PC-9 (cell line): ENCODE measurements at regions not wholly inside any gene's neighbourhood (a gene's known extent, or its start where the extent isn't known, plus 50 kb on each side); places are given as distances from the start of the nearest gene placed in this dataset.
"Not testable (repeated sequence)": the region's sequence is repeated elsewhere in the genome, so short reads cannot be mapped to it uniquely, and the experiment has no call there.

Source experiments
- BruUV-seq: library from RNA; stranded (reverse); fragments of 400-500 nt; replicated peaks from 2 replicates; lab custom pipeline; 2021; lab: Mats Ljungman, UMichigan
- CTCF ChIA-PET: fragments of 300-600 bp; sonication (Branson Sonifier 250); formaldehyde crosslinking; loops from one replicate; lab custom pipeline; 2022; ENCODE audit warnings: antibody characterized with exemption; lab: Charles Lee
- POLR2A ChIA-PET: fragments of 300-600 bp; sonication (Branson Sonifier 250); formaldehyde crosslinking; loops from one replicate; lab custom pipeline; 2022; ENCODE audit warnings: antibody characterized with exemption; ENCODE audit not compliant: unreplicated experiment; lab: Charles Lee
- DNase-seq, 2 experiments: peaks; one replicate each; pipeline versions ENCODE4 v3.0.0 to v3.0.0-alpha.2; 2015 to 2022; ENCODE audit warnings: mixed read lengths in 1 of 2
- H2AFZ ChIP-seq: fragments of 200-600 bp; sonication (generic); 2 replicates; pipeline ENCODE4 v1.8.1; 2017; ENCODE audit warnings: antibody characterized with exemption
- H3F3A ChIP-seq: fragments of 200-600 bp; sonication (generic); 2 replicates; pipeline ENCODE4 v1.8.1; 2017; ENCODE audit warnings: antibody characterized with exemption, mild to moderate bottlenecking, low read depth; ENCODE audit not compliant: insufficient read depth
- H3K27ac ChIP-seq: fragments of 200-600 bp; sonication (generic); 2 replicates; pipeline ENCODE4 v1.6.1; 2016; ENCODE audit warnings: mixed run types
- H3K27me3 ChIP-seq: fragments of 200-600 bp; sonication (generic); 2 replicates; pipeline ENCODE4 v1.6.1; 2016; ENCODE audit warnings: low read depth, mixed run types; ENCODE audit not compliant: insufficient read depth
- H3K36me3 ChIP-seq: fragments of 200-600 bp; sonication (generic); 2 replicates; pipeline ENCODE4 v1.6.1; 2016; ENCODE audit warnings: low read depth, mixed run types
- H3K4me1 ChIP-seq: fragments of 200-600 bp; sonication (generic); replicated peaks from 2 replicates; pipeline ENCODE4 v1.6.1; 2016; ENCODE audit warnings: mixed run types; ENCODE audit not compliant: insufficient read depth
- H3K4me2 ChIP-seq: fragments of 200-600 bp; sonication (generic); 2 replicates; pipeline ENCODE4 v1.6.1; 2017; ENCODE audit warnings: mixed run types
- H3K4me3 ChIP-seq: fragments of 200-600 bp; sonication (generic); 2 replicates; pipeline ENCODE4 v1.6.1; 2016; ENCODE audit warnings: mixed run types
- H3K79me2 ChIP-seq: fragments of 200-600 bp; sonication (generic); 2 replicates; pipeline ENCODE4 v1.6.1; 2017; ENCODE audit warnings: low read depth, mixed run types
- H3K9me2 ChIP-seq: fragments of 200-600 bp; sonication (generic); 2 replicates; pipeline ENCODE4 v1.8.1; 2017; ENCODE audit warnings: mild to moderate bottlenecking; ENCODE audit not compliant: insufficient read depth
- H3K9me3 ChIP-seq: fragments of 200-600 bp; sonication (generic); 2 replicates; pipeline ENCODE4 v1.8.1; 2016; ENCODE audit warnings: low read depth; ENCODE audit not compliant: insufficient read depth
- H4K20me1 ChIP-seq: fragments of 200-600 bp; sonication (generic); 2 replicates; pipeline ENCODE4 v1.8.1; 2017; ENCODE audit not compliant: insufficient read depth
- CTCF ChIP-seq: fragments of 200-600 bp; sonication (generic); conservative IDR thresholded peaks from 2 replicates; pipeline ENCODE4 v1.6.1; 2017; ENCODE audit warnings: mixed run types, antibody characterized with exemption, mild to moderate bottlenecking, moderate library complexity
- EZH2 ChIP-seq: fragments of 200-600 bp; sonication (generic); IDR thresholded peaks from 2 replicates; pipeline ENCODE4 v1.8.0; 2017; ENCODE audit warnings: antibody characterized with exemption, low read depth
- intact Hi-C: fragments of 100-400 bp; cut with micrococcal nuclease; formaldehyde crosslinking; loops from one replicate; pipeline ENCODE4 v1.10.0; 2022; ENCODE audit not compliant: unreplicated experiment

DNA sequence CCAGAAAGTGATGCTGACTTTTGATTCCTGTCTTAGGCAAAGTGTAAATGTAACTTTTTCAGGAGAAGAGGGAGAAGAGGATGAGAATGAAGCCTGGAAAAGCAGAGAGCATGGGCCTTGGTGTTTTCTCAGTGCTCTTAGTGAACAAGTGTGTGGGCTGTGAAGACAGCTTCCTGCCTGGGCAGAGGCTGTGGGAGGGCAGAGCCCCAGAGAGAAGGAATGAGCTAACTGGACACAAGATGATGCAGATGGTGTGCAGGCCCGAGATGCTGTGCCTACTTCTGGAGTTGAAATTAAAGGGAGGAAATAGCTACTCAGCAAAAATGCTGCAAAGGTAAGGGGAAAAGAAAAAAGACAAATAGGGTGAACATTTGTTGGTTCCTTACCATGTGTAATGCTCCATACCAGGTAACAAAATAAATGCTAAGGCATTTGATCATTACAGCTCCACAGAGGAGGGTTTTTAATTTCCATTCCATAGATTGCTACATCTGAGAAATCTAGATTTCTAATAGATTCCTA lies 87.0 kb upstream of the CEP162 start:
- Histone ChIP-seq H3K27ac (no peak overlapping the region), H3K27me3 (no peaks in the 10 kb centered on the region), H3K36me3 (no peaks in the 10 kb centered on the region), H2AFZ (no peak overlapping the region), H3K9me3 (no peaks in the 10 kb centered on the region), H3K9me2 (no peaks in the 10 kb centered on the region), H3K4me3 (no peak overlapping the region), H4K20me1 (no peaks in the 10 kb centered on the region), H3K4me2 (no peak overlapping the region), H3K79me2 (no peaks in the 10 kb centered on the region), H3K4me1 (no peaks in the 10 kb centered on the region), H3F3A (no peaks in the 10 kb centered on the region)
- BruUV-seq, result no TSS peak
- CTCF ChIA-PET, result no interaction called here
- TF ChIP-seq CTCF (no peak), EZH2 (no peak)
- intact Hi-C loops, result no loop called here
- POLR2A ChIA-PET, result no interaction called here
- DNase-seq, result no peak

GRCh38 chr6:84309336-84309735 lies 81.9 kb upstream of the CEP162 start:
- H3K4me1 ChIP-seq, result no peaks in the 10 kb centered on the region
- no peak overlapping the region for H3K4me3 ChIP-seq
- TF ChIP-seq EZH2 (no peak), CTCF (no peak)
- H3K36me3 ChIP-seq, result no peaks in the 10 kb centered on the region
- no peaks in the 10 kb centered on the region for H3K9me2 ChIP-seq
- no peak overlapping the region for H3K27ac ChIP-seq
- POLR2A ChIA-PET, result no interaction called here
- H4K20me1 ChIP-seq, result no peaks in the 10 kb centered on the region
- no TSS peak for BruUV-seq
- intact Hi-C loops, result no loop called here
- H2AFZ ChIP-seq, result no peak overlapping the region
- no peak overlapping the region for H3K4me2 ChIP-seq
- no peaks in the 10 kb centered on the region for H3K79me2 ChIP-seq
- CTCF ChIA-PET, result no interaction called here
- no peaks in the 10 kb centered on the region for H3K27me3 ChIP-seq
- H3F3A ChIP-seq, result no peaks in the 10 kb centered on the region
- no peak for DNase-seq
- no peaks in the 10 kb centered on the region for H3K9me3 ChIP-seq

GRCh38 chr6:84304881-84305280 lies 77.4 kb upstream of the CEP162 start:
- no peak for DNase-seq
- no peaks in the 10 kb centered on the region for H3K9me2 ChIP-seq
- no peaks in the 10 kb centered on the region for H3F3A ChIP-seq
- no peaks in the 10 kb centered on the region for H3K27me3 ChIP-seq
- no TSS peak for BruUV-seq
- no peak overlapping the region for H3K4me3 ChIP-seq
- POLR2A ChIA-PET, result no interaction called here
- H3K27ac ChIP-seq, result no peak overlapping the region
- CTCF ChIA-PET, result no interaction called here
- intact Hi-C loops, result no loop called here
- no peak for TF ChIP-seq EZH2
- TF ChIP-seq CTCF, result no peak
- H3K9me3 ChIP-seq, result no peaks in the 10 kb centered on the region
- no peak overlapping the region for H2AFZ ChIP-seq
- H4K20me1 ChIP-seq, result no peaks in the 10 kb centered on the region
- no peaks in the 10 kb centered on the region for H3K79me2 ChIP-seq
- H3K4me1 ChIP-seq, result no peaks in the 10 kb centered on the region
- H3K4me2 ChIP-seq, result no peak overlapping the region
- H3K36me3 ChIP-seq, result no peaks in the 10 kb centered on the region

GRCh38 chr6:84291033-84291432 lies 63.6 kb upstream of the CEP162 start:
- H4K20me1 ChIP-seq, DNase-seq, H3K9me3 ChIP-seq, BruUV-seq, H3K27ac ChIP-seq, H3K4me3 ChIP-seq, H3K4me1 ChIP-seq, H3F3A ChIP-seq, H2AFZ ChIP-seq, H3K27me3 ChIP-seq, intact Hi-C loops, H3K4me2 ChIP-seq, CTCF ChIA-PET, H3K9me2 ChIP-seq, H3K79me2 ChIP-seq, H3K36me3 ChIP-seq: not testable (repeated sequence)
- POLR2A ChIA-PET, result interaction anchor here (0.6 kb wide), 1 partner anchor 290 kb away, joined by 3 read pairs; no protein-coding TSS in a partner anchor
